ENCODE measurements at regions not wholly inside any gene's neighbourhood (a gene's known extent, or its start where the extent isn't known, plus 50 kb on each side); places are given as distances from the start of the nearest gene placed in this dataset.

DNA sequence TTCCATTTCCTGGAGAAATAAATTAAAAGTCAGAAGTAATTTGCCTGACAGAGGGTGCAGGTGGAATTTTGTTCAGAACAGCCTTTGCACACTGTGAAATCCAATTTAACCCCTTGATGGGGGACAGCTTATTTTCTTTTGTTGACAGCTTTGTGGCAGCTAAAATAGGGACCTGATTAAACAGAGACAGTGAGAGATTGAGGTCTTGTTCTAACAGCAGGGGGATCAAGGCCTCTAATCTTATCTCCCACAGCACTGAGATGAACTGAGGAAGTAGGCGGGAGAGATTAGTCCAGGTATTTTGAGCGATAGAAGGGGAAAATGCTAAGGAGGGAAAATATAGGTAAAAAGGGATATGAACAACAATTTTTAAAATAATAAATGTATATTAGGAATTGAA is 1491.4 kb upstream of the GOT2 start:
- TF ChIP-seq, protein P1, sequence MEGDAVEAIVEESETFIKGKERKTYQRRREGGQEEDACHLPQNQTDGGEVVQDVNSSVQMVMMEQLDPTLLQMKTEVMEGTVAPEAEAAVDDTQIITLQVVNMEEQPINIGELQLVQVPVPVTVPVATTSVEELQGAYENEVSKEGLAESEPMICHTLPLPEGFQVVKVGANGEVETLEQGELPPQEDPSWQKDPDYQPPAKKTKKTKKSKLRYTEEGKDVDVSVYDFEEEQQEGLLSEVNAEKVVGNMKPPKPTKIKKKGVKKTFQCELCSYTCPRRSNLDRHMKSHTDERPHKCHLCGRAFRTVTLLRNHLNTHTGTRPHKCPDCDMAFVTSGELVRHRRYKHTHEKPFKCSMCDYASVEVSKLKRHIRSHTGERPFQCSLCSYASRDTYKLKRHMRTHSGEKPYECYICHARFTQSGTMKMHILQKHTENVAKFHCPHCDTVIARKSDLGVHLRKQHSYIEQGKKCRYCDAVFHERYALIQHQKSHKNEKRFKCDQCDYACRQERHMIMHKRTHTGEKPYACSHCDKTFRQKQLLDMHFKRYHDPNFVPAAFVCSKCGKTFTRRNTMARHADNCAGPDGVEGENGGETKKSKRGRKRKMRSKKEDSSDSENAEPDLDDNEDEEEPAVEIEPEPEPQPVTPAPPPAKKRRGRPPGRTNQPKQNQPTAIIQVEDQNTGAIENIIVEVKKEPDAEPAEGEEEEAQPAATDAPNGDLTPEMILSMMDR (IDR thresholded peaks at IDR 0.05; ENCODE audit: low read depth, low read length, missing input control) = no peak
- TF ChIP-seq RAD21 (IDR thresholded peaks at IDR 0.05) (no peak), GABPA (IDR thresholded peaks at IDR 0.05 in 1 of 2, conservative IDR thresholded peaks at IDR 0.05 in 1 of 2) (no peak), JUND (IDR thresholded peaks at IDR 0.05) (no peak)
- TF ChIP-seq, protein P2, sequence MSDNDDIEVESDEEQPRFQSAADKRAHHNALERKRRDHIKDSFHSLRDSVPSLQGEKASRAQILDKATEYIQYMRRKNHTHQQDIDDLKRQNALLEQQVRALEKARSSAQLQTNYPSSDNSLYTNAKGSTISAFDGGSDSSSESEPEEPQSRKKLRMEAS (IDR thresholded peaks at IDR 0.05) = no peak
- TF ChIP-seq, protein P3, sequence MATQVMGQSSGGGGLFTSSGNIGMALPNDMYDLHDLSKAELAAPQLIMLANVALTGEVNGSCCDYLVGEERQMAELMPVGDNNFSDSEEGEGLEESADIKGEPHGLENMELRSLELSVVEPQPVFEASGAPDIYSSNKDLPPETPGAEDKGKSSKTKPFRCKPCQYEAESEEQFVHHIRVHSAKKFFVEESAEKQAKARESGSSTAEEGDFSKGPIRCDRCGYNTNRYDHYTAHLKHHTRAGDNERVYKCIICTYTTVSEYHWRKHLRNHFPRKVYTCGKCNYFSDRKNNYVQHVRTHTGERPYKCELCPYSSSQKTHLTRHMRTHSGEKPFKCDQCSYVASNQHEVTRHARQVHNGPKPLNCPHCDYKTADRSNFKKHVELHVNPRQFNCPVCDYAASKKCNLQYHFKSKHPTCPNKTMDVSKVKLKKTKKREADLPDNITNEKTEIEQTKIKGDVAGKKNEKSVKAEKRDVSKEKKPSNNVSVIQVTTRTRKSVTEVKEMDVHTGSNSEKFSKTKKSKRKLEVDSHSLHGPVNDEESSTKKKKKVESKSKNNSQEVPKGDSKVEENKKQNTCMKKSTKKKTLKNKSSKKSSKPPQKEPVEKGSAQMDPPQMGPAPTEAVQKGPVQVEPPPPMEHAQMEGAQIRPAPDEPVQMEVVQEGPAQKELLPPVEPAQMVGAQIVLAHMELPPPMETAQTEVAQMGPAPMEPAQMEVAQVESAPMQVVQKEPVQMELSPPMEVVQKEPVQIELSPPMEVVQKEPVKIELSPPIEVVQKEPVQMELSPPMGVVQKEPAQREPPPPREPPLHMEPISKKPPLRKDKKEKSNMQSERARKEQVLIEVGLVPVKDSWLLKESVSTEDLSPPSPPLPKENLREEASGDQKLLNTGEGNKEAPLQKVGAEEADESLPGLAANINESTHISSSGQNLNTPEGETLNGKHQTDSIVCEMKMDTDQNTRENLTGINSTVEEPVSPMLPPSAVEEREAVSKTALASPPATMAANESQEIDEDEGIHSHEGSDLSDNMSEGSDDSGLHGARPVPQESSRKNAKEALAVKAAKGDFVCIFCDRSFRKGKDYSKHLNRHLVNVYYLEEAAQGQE (IDR thresholded peaks at IDR 0.05) = no peak

All from liver (tissue), 3 donors.